GM23338 (cell line): ENCODE measurements at regions not wholly inside any gene's neighbourhood (a gene's known extent, or its start where the extent isn't known, plus 50 kb on each side); places are given as distances from the start of the nearest gene placed in this dataset.

Experiments
- ATAC-seq: fragments of 200-7000 bp; cut with Tn5 transposase; 3 replicates; pipeline ENCODE4 v1.9.1; 2020
- DNase-seq: peaks from one replicate; pipeline ENCODE4 v3.0.0-alpha.2; 2015; ENCODE audit warnings: low spot score
- H2AFZ ChIP-seq: fragments of 200-600 bp; sonication (generic); 2 replicates; pipeline ENCODE4 v1.8.0; 2016; ENCODE audit warnings: antibody characterized with exemption, mild to moderate bottlenecking, moderate library complexity
- H3F3A ChIP-seq: fragments of 200-600 bp; sonication (generic); replicated peaks from 2 replicates; pipeline ENCODE4 v1.8.0; 2017; ENCODE audit warnings: antibody characterized with exemption, mixed run types, low read depth
- H3K27ac ChIP-seq: fragments of 200-600 bp; sonication (generic); 2 replicates; pipeline ENCODE4 v1.6.1; 2016; ENCODE audit warnings: low read depth
- H3K27me3 ChIP-seq: fragments of 200-600 bp; sonication (generic); 2 replicates; pipeline ENCODE4 v1.8.0; 2016; ENCODE audit warnings: mild to moderate bottlenecking, mixed run types, moderate library complexity; ENCODE audit not compliant: insufficient read depth
- H3K36me3 ChIP-seq: fragments of 200-600 bp; sonication (generic); 2 replicates; pipeline ENCODE4 v1.8.0; 2016; ENCODE audit warnings: mild to moderate bottlenecking; ENCODE audit not compliant: insufficient read depth
- H3K4me1 ChIP-seq: fragments of 200-600 bp; sonication (generic); 2 replicates; pipeline ENCODE4 v1.8.0; 2016; ENCODE audit warnings: mild to moderate bottlenecking, moderate library complexity; ENCODE audit not compliant: insufficient read depth
- H3K4me2 ChIP-seq: fragments of 200-600 bp; sonication (generic); 2 replicates; pipeline ENCODE4 v1.7.1; 2017; ENCODE audit warnings: mixed run types
- H3K4me3 ChIP-seq: fragments of 200-600 bp; sonication (generic); 2 replicates; pipeline ENCODE4 v1.6.1; 2016; ENCODE audit warnings: mixed run types
- H3K79me2 ChIP-seq: fragments of 200-600 bp; sonication (generic); replicated peaks from 2 replicates; pipeline ENCODE4 v1.8.0; 2017; ENCODE audit warnings: mild to moderate bottlenecking; ENCODE audit not compliant: insufficient read depth
- H3K9me2 ChIP-seq: fragments of 200-600 bp; sonication (generic); 2 replicates; pipeline ENCODE4 v1.8.0; 2017; ENCODE audit not compliant: insufficient read depth
- H4K20me1 ChIP-seq: fragments of 200-600 bp; sonication (generic); replicated peaks from 2 replicates; pipeline ENCODE4 v1.8.0; 2017; ENCODE audit warnings: mild to moderate bottlenecking; ENCODE audit not compliant: insufficient read depth
- H3K27ac Mint-ChIP-seq: 2 replicates; pipeline ENCODE4 v1.8.0; 2020; ENCODE audit warnings: inconsistent platforms, mild to moderate bottlenecking, moderate library complexity, mixed read lengths
- H3K27me3 Mint-ChIP-seq: 3 replicates; pipeline ENCODE4 v1.8.0; 2022; ENCODE audit warnings: low read depth, mild to moderate bottlenecking, moderate library complexity, mixed read lengths, inconsistent platforms; ENCODE audit not compliant: insufficient read depth, poor library complexity
- H3K36me3 Mint-ChIP-seq: 3 replicates; pipeline ENCODE4 v1.8.0; 2021; ENCODE audit warnings: low read depth, mild to moderate bottlenecking, inconsistent platforms, moderate library complexity, mixed read lengths
- H3K4me1 Mint-ChIP-seq: 3 replicates; pipeline ENCODE4 v1.8.0; 2020; ENCODE audit warnings: mild to moderate bottlenecking, inconsistent platforms, mixed read lengths
- H3K4me3 Mint-ChIP-seq: 3 replicates; pipeline ENCODE4 v1.8.0; 2021; ENCODE audit warnings: moderate library complexity, mild to moderate bottlenecking, inconsistent platforms, mixed read lengths
- H3K9me3 Mint-ChIP-seq: 3 replicates; pipeline ENCODE4 v1.8.0; 2020; ENCODE audit warnings: moderate library complexity, mild to moderate bottlenecking, inconsistent platforms, mixed read lengths
- CREB1 ChIP-seq: fragments of 250-450 bp; sonication (Bioruptor Pico); IDR thresholded peaks from 2 replicates; pipeline ENCODE4 v1.5.0; 2020; ENCODE audit warnings: low read depth, mild to moderate bottlenecking, moderate library complexity
- EZH2 ChIP-seq: fragments of 200-600 bp; sonication (generic); IDR thresholded peaks from one replicate; pipeline ENCODE4 v1.8.0; 2017; ENCODE audit warnings: antibody characterized with exemption, mild to moderate bottlenecking, low read depth; ENCODE audit not compliant: unreplicated experiment
- EZH2phosphoT487 ChIP-seq: fragments of 200-600 bp; sonication (generic); IDR thresholded peaks from one replicate; pipeline ENCODE4 v1.8.1; 2018; ENCODE audit warnings: antibody characterized with exemption; ENCODE audit not compliant: unreplicated experiment
- JUNB ChIP-seq: IDR thresholded peaks from one replicate; pipeline ENCODE4 v1.6.1; 2016; ENCODE audit warnings: antibody characterized with exemption; ENCODE audit not compliant: unreplicated experiment
- NANOG ChIP-seq: IDR thresholded peaks from 2 replicates; pipeline ENCODE4 v1.6.1; 2016; ENCODE audit warnings: antibody characterized with exemption, borderline replicate concordance
- POLR2AphosphoS5 ChIP-seq: IDR thresholded peaks from 2 replicates; pipeline ENCODE4 v1.6.1; 2016; ENCODE audit warnings: antibody characterized with exemption, low read depth
- STAT1 ChIP-seq: IDR thresholded peaks from one replicate; pipeline ENCODE4 v1.6.1; 2016; ENCODE audit warnings: antibody characterized with exemption; ENCODE audit not compliant: unreplicated experiment
- ZNF114 ChIP-seq: fragments of 250-450 bp; sonication (Bioruptor Pico); IDR thresholded peaks from 2 replicates; pipeline ENCODE4 v1.5.0; 2020; ENCODE audit warnings: mild to moderate bottlenecking, moderate library complexity
- ZNF331 ChIP-seq: fragments of 250-450 bp; sonication (Bioruptor Pico); IDR thresholded peaks from 2 replicates; pipeline ENCODE4 v1.5.0; 2020; ENCODE audit warnings: low read depth, mild to moderate bottlenecking, moderate library complexity
- TF ChIP-seq, protein P1 (sequence below), 2 experiments: fragments of 200-600 bp in 1 of 2; sonication (generic) in 1 of 2; conservative IDR thresholded peaks; 2 replicates each; pipeline versions ENCODE4 v1.5.1 to v1.6.1; 2016 to 2017; ENCODE audit warnings: antibody characterized with exemption in 2 of 2, low read depth in 2 of 2, mild to moderate bottlenecking in 2 of 2, moderate library complexity in 1 of 2
- TF ChIP-seq, protein P2 (sequence below): fragments of 250-450 bp; sonication (Bioruptor Pico); IDR thresholded peaks from 2 replicates; pipeline ENCODE4 v1.5.0; 2020; ENCODE audit warnings: mild to moderate bottlenecking, moderate library complexity
- TF ChIP-seq, protein P3 (sequence below): IDR thresholded peaks from 2 replicates; pipeline ENCODE4 v1.6.1; 2016; ENCODE audit warnings: antibody characterized with exemption

- H2AFZ ChIP-seq, result peak overlapping the region; percentile 91; the same call in 1 of the 2 replicates
- H3K36me3 ChIP-seq, result 0 out of 2 replicates have a peak, but pooled peaks cover 6% of the 10 kb centered on the region
- Mint-ChIP-seq H3K27ac (peak overlapping the region; percentile 53; the same call in 1 of the 2 replicates), H3K27me3 (peaks cover 2% of the 10 kb centered on the region), H3K9me3 (peaks cover 5% of the 10 kb centered on the region; the same call in 2 of the 3 replicates), H3K4me1 (peaks cover 17% of the 10 kb centered on the region), H3K4me3 (no peak overlapping the region), H3K36me3 (peaks cover 3% of the 10 kb centered on the region; the same call in 1 of the 3 replicates)
- H3K79me2 ChIP-seq, result no peaks in the 10 kb centered on the region
- no peak overlapping the region for H3K4me2 ChIP-seq
- H3F3A ChIP-seq, result no peaks in the 10 kb centered on the region
- no peak overlapping the region for H3K4me3 ChIP-seq
- no peaks in the 10 kb centered on the region for H3K27me3 ChIP-seq
- no peaks in the 10 kb centered on the region for H4K20me1 ChIP-seq
- peaks cover 8% of the 10 kb centered on the region; the same call in 1 of the 2 replicates for H3K4me1 ChIP-seq
- no peak for DNase-seq
- TF ChIP-seq NANOG, result no peak
- TF ChIP-seq POLR2AphosphoS5, result no peak
- no peak for TF ChIP-seq STAT1
- no peak for TF ChIP-seq EZH2phosphoT487
- TF ChIP-seq ZNF331 (CRISPR knock-in tag), result no peak
- TF ChIP-seq, protein P1, sequence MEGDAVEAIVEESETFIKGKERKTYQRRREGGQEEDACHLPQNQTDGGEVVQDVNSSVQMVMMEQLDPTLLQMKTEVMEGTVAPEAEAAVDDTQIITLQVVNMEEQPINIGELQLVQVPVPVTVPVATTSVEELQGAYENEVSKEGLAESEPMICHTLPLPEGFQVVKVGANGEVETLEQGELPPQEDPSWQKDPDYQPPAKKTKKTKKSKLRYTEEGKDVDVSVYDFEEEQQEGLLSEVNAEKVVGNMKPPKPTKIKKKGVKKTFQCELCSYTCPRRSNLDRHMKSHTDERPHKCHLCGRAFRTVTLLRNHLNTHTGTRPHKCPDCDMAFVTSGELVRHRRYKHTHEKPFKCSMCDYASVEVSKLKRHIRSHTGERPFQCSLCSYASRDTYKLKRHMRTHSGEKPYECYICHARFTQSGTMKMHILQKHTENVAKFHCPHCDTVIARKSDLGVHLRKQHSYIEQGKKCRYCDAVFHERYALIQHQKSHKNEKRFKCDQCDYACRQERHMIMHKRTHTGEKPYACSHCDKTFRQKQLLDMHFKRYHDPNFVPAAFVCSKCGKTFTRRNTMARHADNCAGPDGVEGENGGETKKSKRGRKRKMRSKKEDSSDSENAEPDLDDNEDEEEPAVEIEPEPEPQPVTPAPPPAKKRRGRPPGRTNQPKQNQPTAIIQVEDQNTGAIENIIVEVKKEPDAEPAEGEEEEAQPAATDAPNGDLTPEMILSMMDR (conservative IDR thresholded peaks at IDR 0.05; ENCODE audit: low read depth in 2 of 2), result no peak
- no peak for TF ChIP-seq JUNB
- TF ChIP-seq, protein P2, sequence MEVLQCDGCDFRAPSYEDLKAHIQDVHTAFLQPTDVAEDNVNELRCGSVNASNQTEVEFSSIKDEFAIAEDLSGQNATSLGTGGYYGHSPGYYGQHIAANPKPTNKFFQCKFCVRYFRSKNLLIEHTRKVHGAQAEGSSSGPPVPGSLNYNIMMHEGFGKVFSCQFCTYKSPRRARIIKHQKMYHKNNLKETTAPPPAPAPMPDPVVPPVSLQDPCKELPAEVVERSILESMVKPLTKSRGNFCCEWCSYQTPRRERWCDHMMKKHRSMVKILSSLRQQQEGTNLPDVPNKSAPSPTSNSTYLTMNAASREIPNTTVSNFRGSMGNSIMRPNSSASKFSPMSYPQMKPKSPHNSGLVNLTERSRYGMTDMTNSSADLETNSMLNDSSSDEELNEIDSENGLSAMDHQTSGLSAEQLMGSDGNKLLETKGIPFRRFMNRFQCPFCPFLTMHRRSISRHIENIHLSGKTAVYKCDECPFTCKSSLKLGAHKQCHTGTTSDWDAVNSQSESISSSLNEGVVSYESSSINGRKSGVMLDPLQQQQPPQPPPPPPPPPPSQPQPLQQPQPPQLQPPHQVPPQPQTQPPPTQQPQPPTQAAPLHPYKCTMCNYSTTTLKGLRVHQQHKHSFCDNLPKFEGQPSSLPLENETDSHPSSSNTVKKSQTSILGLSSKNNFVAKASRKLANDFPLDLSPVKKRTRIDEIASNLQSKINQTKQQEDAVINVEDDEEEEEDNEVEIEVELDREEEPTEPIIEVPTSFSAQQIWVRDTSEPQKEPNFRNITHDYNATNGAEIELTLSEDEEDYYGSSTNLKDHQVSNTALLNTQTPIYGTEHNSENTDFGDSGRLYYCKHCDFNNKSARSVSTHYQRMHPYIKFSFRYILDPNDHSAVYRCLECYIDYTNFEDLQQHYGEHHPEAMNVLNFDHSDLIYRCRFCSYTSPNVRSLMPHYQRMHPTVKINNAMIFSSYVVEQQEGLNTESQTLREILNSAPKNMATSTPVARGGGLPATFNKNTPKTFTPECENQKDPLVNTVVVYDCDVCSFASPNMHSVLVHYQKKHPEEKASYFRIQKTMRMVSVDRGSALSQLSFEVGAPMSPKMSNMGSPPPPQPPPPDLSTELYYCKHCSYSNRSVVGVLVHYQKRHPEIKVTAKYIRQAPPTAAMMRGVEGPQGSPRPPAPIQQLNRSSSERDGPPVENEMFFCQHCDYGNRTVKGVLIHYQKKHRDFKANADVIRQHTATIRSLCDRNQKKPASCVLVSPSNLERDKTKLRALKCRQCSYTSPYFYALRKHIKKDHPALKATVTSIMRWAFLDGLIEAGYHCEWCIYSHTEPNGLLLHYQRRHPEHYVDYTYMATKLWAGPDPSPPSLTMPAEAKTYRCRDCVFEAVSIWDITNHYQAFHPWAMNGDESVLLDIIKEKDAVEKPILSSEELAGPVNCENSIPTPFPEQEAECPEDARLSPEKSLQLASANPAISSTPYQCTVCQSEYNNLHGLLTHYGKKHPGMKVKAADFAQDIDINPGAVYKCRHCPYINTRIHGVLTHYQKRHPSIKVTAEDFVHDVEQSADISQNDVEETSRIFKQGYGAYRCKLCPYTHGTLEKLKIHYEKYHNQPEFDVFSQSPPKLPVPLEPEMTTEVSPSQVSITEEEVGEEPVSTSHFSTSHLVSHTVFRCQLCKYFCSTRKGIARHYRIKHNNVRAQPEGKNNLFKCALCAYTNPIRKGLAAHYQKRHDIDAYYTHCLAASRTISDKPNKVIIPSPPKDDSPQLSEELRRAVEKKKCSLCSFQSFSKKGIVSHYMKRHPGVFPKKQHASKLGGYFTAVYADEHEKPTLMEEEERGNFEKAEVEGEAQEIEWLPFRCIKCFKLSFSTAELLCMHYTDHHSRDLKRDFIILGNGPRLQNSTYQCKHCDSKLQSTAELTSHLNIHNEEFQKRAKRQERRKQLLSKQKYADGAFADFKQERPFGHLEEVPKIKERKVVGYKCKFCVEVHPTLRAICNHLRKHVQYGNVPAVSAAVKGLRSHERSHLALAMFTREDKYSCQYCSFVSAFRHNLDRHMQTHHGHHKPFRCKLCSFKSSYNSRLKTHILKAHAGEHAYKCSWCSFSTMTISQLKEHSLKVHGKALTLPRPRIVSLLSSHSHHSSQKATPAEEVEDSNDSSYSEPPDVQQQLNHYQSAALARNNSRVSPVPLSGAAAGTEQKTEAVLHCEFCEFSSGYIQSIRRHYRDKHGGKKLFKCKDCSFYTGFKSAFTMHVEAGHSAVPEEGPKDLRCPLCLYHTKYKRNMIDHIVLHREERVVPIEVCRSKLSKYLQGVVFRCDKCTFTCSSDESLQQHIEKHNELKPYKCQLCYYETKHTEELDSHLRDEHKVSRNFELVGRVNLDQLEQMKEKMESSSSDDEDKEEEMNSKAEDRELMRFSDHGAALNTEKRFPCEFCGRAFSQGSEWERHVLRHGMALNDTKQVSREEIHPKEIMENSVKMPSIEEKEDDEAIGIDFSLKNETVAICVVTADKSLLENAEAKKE (CRISPR knock-in tag), result no peak
- no peak for TF ChIP-seq CREB1
- no peak for TF ChIP-seq ZNF114
- TF ChIP-seq, protein P3, sequence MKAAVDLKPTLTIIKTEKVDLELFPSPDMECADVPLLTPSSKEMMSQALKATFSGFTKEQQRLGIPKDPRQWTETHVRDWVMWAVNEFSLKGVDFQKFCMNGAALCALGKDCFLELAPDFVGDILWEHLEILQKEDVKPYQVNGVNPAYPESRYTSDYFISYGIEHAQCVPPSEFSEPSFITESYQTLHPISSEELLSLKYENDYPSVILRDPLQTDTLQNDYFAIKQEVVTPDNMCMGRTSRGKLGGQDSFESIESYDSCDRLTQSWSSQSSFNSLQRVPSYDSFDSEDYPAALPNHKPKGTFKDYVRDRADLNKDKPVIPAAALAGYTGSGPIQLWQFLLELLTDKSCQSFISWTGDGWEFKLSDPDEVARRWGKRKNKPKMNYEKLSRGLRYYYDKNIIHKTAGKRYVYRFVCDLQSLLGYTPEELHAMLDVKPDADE, result no peak
- TF ChIP-seq EZH2, result no peak
- ATAC-seq, result no peak
- H3K9me2 ChIP-seq, result peaks cover 6% of the 10 kb centered on the region; the same call in 1 of the 2 replicates
- H3K27ac ChIP-seq, result no peak overlapping the region
Measured at GRCh38 chr2:41735476-41735875, 312.3 kb upstream of the PKDCC start.
